H1 (cell line): ENCODE measurements at regions not wholly inside any gene's neighbourhood (a gene's known extent, or its start where the extent isn't known, plus 50 kb on each side); places are given as distances from the start of the nearest gene placed in this dataset.
A peak's percentile ranks its signal among the peaks of the same experiment; 100 is the strongest.
"Not testable (repeated sequence)": the region's sequence is repeated elsewhere in the genome, so short reads cannot be mapped to it uniquely, and the experiment has no call there.

ENCODE experiments used
- CTCF ChIA-PET: fragments of 300-600 bp; sonication (Branson Sonifier 250); formaldehyde crosslinking; loops from one replicate; lab custom pipeline; 2021; ENCODE audit not compliant: partially characterized antibody; lab: Charles Lee
- POLR2A ChIA-PET: fragments of 300-600 bp; sonication (Branson Sonifier 250); formaldehyde crosslinking; loops from one replicate; lab custom pipeline; 2021; ENCODE audit warnings: inconsistent platforms; ENCODE audit not compliant: partially characterized antibody; lab: Charles Lee
- DNase-seq, 2 experiments: peaks; one replicate each; pipeline versions ENCODE4 v3.0.0 to v3.0.0-alpha.2; 2010 to 2022; ENCODE audit warnings: low spot score in 2 of 2, low read depth in 1 of 2, mixed read lengths in 1 of 2
- FAIRE-seq: peaks from 2 replicates; lab custom pipeline; 2011; peaks lifted over from hg19 to GRCh38; lab: Jason Lieb, UNC
- H2AFZ ChIP-seq: 2 replicates; pipeline ENCODE4 v1.8.1; 2012; ENCODE audit warnings: low read length, inconsistent platforms
- H2AK5ac ChIP-seq: 2 replicates; pipeline ENCODE4 v1.6.1; 2013; ENCODE audit warnings: low read depth, low read length
- H2BK120ac ChIP-seq: replicated peaks from 2 replicates; pipeline ENCODE3; 2013; ENCODE audit warnings: low read depth, low read length, inconsistent platforms
- H2BK12ac ChIP-seq: 2 replicates; pipeline ENCODE4 v1.6.1; 2013; ENCODE audit warnings: low read depth, low read length
- H2BK15ac ChIP-seq: 2 replicates; pipeline ENCODE4 v1.6.1; 2013; ENCODE audit warnings: low read length
- H2BK20ac ChIP-seq: 2 replicates; pipeline ENCODE4 v1.6.1; 2013; ENCODE audit warnings: low read length
- H2BK5ac ChIP-seq: 2 replicates; pipeline ENCODE4 v1.6.1; 2013; ENCODE audit warnings: low read depth, low read length
- H3K14ac ChIP-seq: 2 replicates; pipeline ENCODE4 v1.6.1; 2013; ENCODE audit warnings: inconsistent platforms; ENCODE audit not compliant: insufficient read length
- H3K18ac ChIP-seq: 2 replicates; pipeline ENCODE4 v1.6.1; 2013; ENCODE audit warnings: low read length; ENCODE audit errors: extremely low read depth
- H3K23ac ChIP-seq: 2 replicates; pipeline ENCODE4 v1.6.1; 2013; ENCODE audit warnings: inconsistent platforms; ENCODE audit not compliant: insufficient read length
- H3K23me2 ChIP-seq: 2 replicates; pipeline ENCODE4 v1.6.1; 2013; ENCODE audit warnings: low read depth, low read length
- H3K27ac ChIP-seq: 2 replicates; pipeline ENCODE4 v1.6.1; 2011; ENCODE audit warnings: low read depth, low read length, inconsistent platforms
- H3K27me3 ChIP-seq, 4 experiments: replicated peaks in 1 of 4; 1 replicate in 1 of 4; 2 replicates in 3 of 4; pipeline versions ENCODE4 v1.6.1 to v1.8.1; 2011 to 2013; ENCODE audit warnings: low read length in 3 of 4, mild to moderate bottlenecking in 3 of 4, inconsistent platforms in 2 of 4, mixed read lengths in 2 of 4, moderate library complexity in 1 of 4; ENCODE audit not compliant: control insufficient read depth in 3 of 4, insufficient read depth in 3 of 4; ENCODE audit errors: extremely low read depth in 1 of 4
- H3K36me3 ChIP-seq, 4 experiments: 2 replicates each; pipeline versions ENCODE4 v1.6.1 to v1.8.1; 2011 to 2013; ENCODE audit warnings: mild to moderate bottlenecking in 4 of 4, low read length in 3 of 4, moderate library complexity in 2 of 4, control low read depth in 1 of 4, inconsistent platforms in 1 of 4; ENCODE audit not compliant: insufficient read depth in 4 of 4, control insufficient read depth in 2 of 4
- H3K4ac ChIP-seq: replicated peaks from 2 replicates; pipeline ENCODE3; 2013; ENCODE audit warnings: low read length, low read depth, mixed read lengths, inconsistent platforms; ENCODE audit not compliant: insufficient read length
- H3K4me1 ChIP-seq, 4 experiments: replicated peaks in 1 of 4; 1 replicate in 1 of 4; 2 replicates in 3 of 4; pipeline versions ENCODE4 v1.6.1 to v1.8.1; 2011 to 2013; ENCODE audit warnings: low read length in 3 of 4, inconsistent platforms in 2 of 4, mixed read lengths in 1 of 4; ENCODE audit not compliant: insufficient read depth in 4 of 4, control insufficient read depth in 3 of 4
- H3K4me2 ChIP-seq, 2 experiments: 2 replicates each; pipeline versions ENCODE4 v1.6.1 to v1.8.1; 2011 to 2013; ENCODE audit warnings: low read depth in 2 of 2, low read length in 2 of 2, control low read depth in 1 of 2, inconsistent platforms in 1 of 2, mild to moderate bottlenecking in 1 of 2; ENCODE audit not compliant: insufficient read depth in 1 of 2
- H3K4me3 ChIP-seq, 4 experiments: fragments of 200-600, 300-600 bp in 1 of 4; sonication (generic), shearing (Covaris generic), sonication (Bioruptor Twin) in 1 of 4; 2 replicates each; pipeline versions ENCODE4 v1.5.1 to v1.8.1; 2011 to 2016; ENCODE audit warnings: low read length in 4 of 4, low read depth in 3 of 4, control low read depth in 2 of 4, inconsistent platforms in 2 of 4, mild to moderate bottlenecking in 2 of 4, mixed read lengths in 1 of 4, moderate library complexity in 1 of 4; ENCODE audit not compliant: insufficient read depth in 2 of 4; ENCODE audit errors: extremely low read depth in 1 of 4
- H3K56ac ChIP-seq: replicated peaks from 2 replicates; pipeline ENCODE3; 2013; ENCODE audit warnings: low read depth, mild to moderate bottlenecking, mixed read lengths, low read length, inconsistent platforms; ENCODE audit not compliant: insufficient read length
- H3K79me1 ChIP-seq: 2 replicates; pipeline ENCODE4 v1.6.1; 2013; ENCODE audit warnings: low read depth, low read length, control low read depth
- H3K79me2 ChIP-seq, 2 experiments: 2 replicates each; pipeline versions ENCODE4 v1.6.1 to v1.8.1; 2012 to 2013; ENCODE audit warnings: low read length in 2 of 2, mild to moderate bottlenecking in 2 of 2, inconsistent platforms in 1 of 2; ENCODE audit not compliant: insufficient read depth in 2 of 2, control insufficient read depth in 1 of 2
- H3K9ac ChIP-seq, 4 experiments: replicated peaks in 1 of 4; 1 replicate in 1 of 4; 2 replicates in 3 of 4; pipeline versions ENCODE4 v1.6.1 to v1.8.1; 2011 to 2013; ENCODE audit warnings: low read depth in 3 of 4, low read length in 3 of 4, control low read depth in 2 of 4, mild to moderate bottlenecking in 2 of 4, moderate library complexity in 2 of 4, inconsistent platforms in 1 of 4; ENCODE audit errors: extremely low read depth in 1 of 4
- H3K9me3 ChIP-seq, 2 experiments: 2 replicates each; pipeline versions ENCODE4 v1.6.1 to v1.8.1; 2012 to 2013; ENCODE audit warnings: mild to moderate bottlenecking in 2 of 2, moderate library complexity in 2 of 2, control low read depth in 1 of 2, inconsistent platforms in 1 of 2, low read depth in 1 of 2, low read length in 1 of 2, mixed read lengths in 1 of 2; ENCODE audit not compliant: insufficient read depth in 2 of 2
- H4K20me1 ChIP-seq, 2 experiments: replicated peaks in 1 of 2; 2 replicates each; pipeline versions ENCODE3 to v1.8.1; 2011 to 2013; ENCODE audit warnings: inconsistent platforms in 2 of 2, low read length in 2 of 2, mild to moderate bottlenecking in 1 of 2; ENCODE audit not compliant: insufficient read depth in 2 of 2, control insufficient read depth in 1 of 2
- H4K5ac ChIP-seq: 2 replicates; pipeline ENCODE4 v1.6.1; 2013; ENCODE audit warnings: low read length, low read depth, mixed read lengths, inconsistent platforms; ENCODE audit not compliant: insufficient read length
- H4K8ac ChIP-seq: 2 replicates; pipeline ENCODE4 v1.8.0; 2013; ENCODE audit warnings: mild to moderate bottlenecking, moderate library complexity, low read length, inconsistent platforms; ENCODE audit not compliant: insufficient read depth; ENCODE audit errors: extremely low read depth
- H4K91ac ChIP-seq: replicated peaks from 2 replicates; pipeline ENCODE3; 2013; ENCODE audit warnings: low read length, mixed read lengths, inconsistent platforms; ENCODE audit not compliant: insufficient read length
- WGBS, 2 experiments: shearing (Covaris generic) in 1 of 2; methylation state at CpG; one replicate each; pipeline versions ENCODE4 v1.1.6 to v1.1.7; 2013 to 2015; ENCODE audit warnings: low lambda C conversion rate in 2 of 2, mixed read lengths in 2 of 2, inconsistent platforms in 1 of 2, low coverage in 1 of 2, missing lambda C conversion rate in 1 of 2; ENCODE audit not compliant: insufficient replicate concordance in 2 of 2, insufficient coverage in 1 of 2, insufficient read length in 1 of 2; ENCODE audit errors: extremely low coverage in 1 of 2, missing lambda C conversion rate in 1 of 2; 5-methylcytosine and 5-hydroxymethylcytosine counted together
- TF ChIP-seq, protein P1 (sequence below), 3 experiments: IDR thresholded peaks; 1 replicate in 2 of 3; 2 replicates in 1 of 3; pipeline versions ENCODE4 v1.5.1 to v1.6.1; 2011; ENCODE audit warnings: low read length in 3 of 3, mild to moderate bottlenecking in 3 of 3, inconsistent platforms in 2 of 3, low read depth in 1 of 3, moderate library complexity in 1 of 3; ENCODE audit not compliant: insufficient read depth in 1 of 3; ENCODE audit errors: control extremely low read depth in 1 of 3

- H3K56ac ChIP-seq, H4K5ac ChIP-seq, H4K20me1 ChIP-seq, H3K4me2 ChIP-seq, H3K18ac ChIP-seq, H2BK15ac ChIP-seq, CTCF ChIA-PET, H4K91ac ChIP-seq, H3K4me3 ChIP-seq, H2BK5ac ChIP-seq, H2BK12ac ChIP-seq, H3K27ac ChIP-seq, H3K27me3 ChIP-seq, H2BK120ac ChIP-seq, H2AFZ ChIP-seq, H2BK20ac ChIP-seq, H3K79me2 ChIP-seq, H3K36me3 ChIP-seq, H4K8ac ChIP-seq, H3K9me3 ChIP-seq, H3K79me1 ChIP-seq, H3K9ac ChIP-seq, FAIRE-seq, H3K4ac ChIP-seq, H3K23me2 ChIP-seq, H3K23ac ChIP-seq, H3K14ac ChIP-seq, H2AK5ac ChIP-seq, DNase-seq, POLR2A ChIA-PET, H3K4me1 ChIP-seq: not testable (repeated sequence)
- TF ChIP-seq, protein P1, sequence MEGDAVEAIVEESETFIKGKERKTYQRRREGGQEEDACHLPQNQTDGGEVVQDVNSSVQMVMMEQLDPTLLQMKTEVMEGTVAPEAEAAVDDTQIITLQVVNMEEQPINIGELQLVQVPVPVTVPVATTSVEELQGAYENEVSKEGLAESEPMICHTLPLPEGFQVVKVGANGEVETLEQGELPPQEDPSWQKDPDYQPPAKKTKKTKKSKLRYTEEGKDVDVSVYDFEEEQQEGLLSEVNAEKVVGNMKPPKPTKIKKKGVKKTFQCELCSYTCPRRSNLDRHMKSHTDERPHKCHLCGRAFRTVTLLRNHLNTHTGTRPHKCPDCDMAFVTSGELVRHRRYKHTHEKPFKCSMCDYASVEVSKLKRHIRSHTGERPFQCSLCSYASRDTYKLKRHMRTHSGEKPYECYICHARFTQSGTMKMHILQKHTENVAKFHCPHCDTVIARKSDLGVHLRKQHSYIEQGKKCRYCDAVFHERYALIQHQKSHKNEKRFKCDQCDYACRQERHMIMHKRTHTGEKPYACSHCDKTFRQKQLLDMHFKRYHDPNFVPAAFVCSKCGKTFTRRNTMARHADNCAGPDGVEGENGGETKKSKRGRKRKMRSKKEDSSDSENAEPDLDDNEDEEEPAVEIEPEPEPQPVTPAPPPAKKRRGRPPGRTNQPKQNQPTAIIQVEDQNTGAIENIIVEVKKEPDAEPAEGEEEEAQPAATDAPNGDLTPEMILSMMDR (IDR thresholded peaks at IDR 0.05; ENCODE audit: control extremely low read depth in 1 of 3, insufficient read depth in 1 of 3, low read depth in 1 of 3, low read length in 3 of 3): peak in 1 of 3 experiments; percentile 10; a peak in 1 of 4 replicates
- 92% methylated on average over 3 of the region's 4 CpGs; no CpG with 5 or more reads in 1 of the 2 experiments for WGBS, 2 experiments
Measured at GRCh38 chr16:21487956-21488355, 111.4 kb upstream of the METTL9 start.
